Astrocyte of the spinal cord (primary cell): ENCODE measurements at regions not wholly inside any gene's neighbourhood (a gene's known extent, or its start where the extent isn't known, plus 50 kb on each side); places are given as distances from the start of the nearest gene placed in this dataset.

ENCODE experiments used
- DNase-seq: peaks from one replicate; pipeline ENCODE4 v3.0.0; 2011; ENCODE audit warnings: low read depth, low spot score
- H3K4me3 ChIP-seq: 2 replicates; pipeline ENCODE4 v1.5.1; 2011; ENCODE audit warnings: low read depth, mild to moderate bottlenecking, low read length, moderate library complexity
- CTCF ChIP-seq: IDR thresholded peaks from 2 replicates; pipeline ENCODE4 v1.5.1; 2012; ENCODE audit warnings: low read depth, mild to moderate bottlenecking, low read length, inconsistent platforms
- in situ Hi-C: cut with HindIII; loops from 2 replicates; pipeline ENCODE4 v1.10.0; 2017; ENCODE audit warnings: low sequenced_read_pairs

GRCh38 chr4:96835991-96836390 is 996.1 kb downstream of the PDHA2 start:
- H3K4me3 ChIP-seq: no peak overlapping the region
- TF ChIP-seq CTCF: no peak
- DNase-seq: no peak
- in situ Hi-C loops: no loop called here

DNA sequence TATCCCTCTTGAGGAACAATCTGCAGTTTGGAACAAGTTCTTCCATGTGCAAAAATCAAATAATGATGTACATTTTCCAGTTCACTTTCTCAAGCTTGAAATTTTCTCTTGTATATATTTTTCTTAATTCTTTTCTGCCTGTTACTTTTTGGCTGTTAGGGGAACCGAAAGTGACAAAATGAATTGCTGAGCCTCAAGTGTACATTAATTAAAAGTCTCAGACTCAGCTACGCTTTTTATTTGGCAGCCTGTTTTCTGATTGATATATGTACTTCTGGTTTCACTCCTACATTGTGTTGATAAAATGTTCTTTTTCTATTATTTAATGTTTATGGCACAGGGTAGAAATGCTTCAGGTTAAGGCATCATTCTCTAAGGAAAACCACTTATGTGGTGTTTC is 999.5 kb downstream of the PDHA2 start:
- in situ Hi-C loops: no loop called here
- TF ChIP-seq CTCF: no peak
- no peak overlapping the region for H3K4me3 ChIP-seq
- no peak for DNase-seq

DNA sequence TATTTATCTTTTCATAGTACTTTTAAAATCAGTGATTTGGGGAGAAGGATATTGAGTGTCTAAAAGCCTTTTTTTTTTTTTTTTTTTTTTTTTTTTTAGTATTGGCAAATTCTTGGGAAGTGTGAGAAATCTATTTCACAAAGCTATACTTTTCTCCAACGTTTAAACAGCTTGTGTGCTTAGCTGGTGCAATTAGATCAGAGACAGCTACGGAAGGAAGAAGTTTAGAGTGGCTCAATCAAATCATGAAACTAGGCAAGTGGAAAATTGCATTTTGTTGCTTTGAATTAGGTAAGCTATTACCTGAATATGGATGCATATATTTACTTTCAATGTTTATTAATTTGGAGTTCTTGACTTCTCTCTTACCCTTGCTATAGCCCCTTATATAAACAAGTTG is 1001.9 kb downstream of the PDHA2 start:
- DNase-seq: no peak
- no peak overlapping the region for H3K4me3 ChIP-seq
- in situ Hi-C loops: no loop called here
- TF ChIP-seq CTCF: no peak

GRCh38 chr4:96844858-96845490 is 1005.1 kb downstream of the PDHA2 start:
- in situ Hi-C loops: no loop called here
- H3K4me3 ChIP-seq: no peak overlapping the region
- no peak for TF ChIP-seq CTCF
- no peak for DNase-seq

- DNase-seq: no peak
- no peak overlapping the region for H3K4me3 ChIP-seq
- in situ Hi-C loops: no loop called here
- no peak for TF ChIP-seq CTCF
These were observed 1005.9 kb downstream of the PDHA2 start for GRCh38 chr4:96845819-96846218.

DNA sequence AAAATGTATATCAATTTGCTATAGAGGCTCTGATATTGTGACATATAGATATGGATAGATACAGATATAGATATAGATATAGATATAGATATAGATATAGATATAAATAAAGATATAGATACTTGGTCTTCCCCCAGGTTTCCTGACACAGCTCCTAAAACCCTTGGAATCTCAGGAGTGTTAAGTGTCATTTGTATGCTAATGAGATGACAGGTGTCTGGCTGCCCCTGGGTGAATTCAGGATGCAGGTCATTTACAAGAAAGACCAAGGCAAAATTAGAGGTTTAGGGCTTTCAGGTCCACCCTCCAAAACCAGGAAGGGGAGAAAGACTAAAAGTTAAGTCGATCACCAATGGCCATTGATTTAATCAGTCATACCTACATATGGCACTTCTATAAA is 1034.8 kb downstream of the PDHA2 start:
- DNase-seq: no peak
- in situ Hi-C loops: no loop called here
- no peak for TF ChIP-seq CTCF
- no peak overlapping the region for H3K4me3 ChIP-seq

DNA sequence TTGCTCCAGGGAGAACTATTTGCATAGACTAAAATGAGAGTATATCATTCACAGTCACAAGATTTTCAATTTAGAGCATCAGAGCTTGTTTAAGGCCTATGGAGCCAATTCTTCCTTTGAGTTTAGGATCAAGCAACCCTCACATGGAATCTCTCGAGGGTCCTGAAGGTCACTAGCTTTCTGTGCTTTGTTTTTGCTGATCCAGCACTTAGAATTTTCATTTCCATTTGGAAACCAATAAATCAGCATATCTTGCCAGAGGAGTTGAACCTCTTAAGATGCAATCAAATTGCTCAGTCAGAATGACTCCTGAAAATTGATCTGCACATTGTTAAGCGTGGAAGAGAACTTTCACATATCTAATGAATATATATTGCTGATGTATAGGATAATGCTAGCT is 1039.6 kb downstream of the PDHA2 start:
- no peak overlapping the region for H3K4me3 ChIP-seq
- TF ChIP-seq CTCF: no peak
- no peak for DNase-seq
- in situ Hi-C loops: no loop called here
